CD4-positive, alpha-beta T cell (primary cell): ENCODE measurements at regions not wholly inside any gene's neighbourhood (a gene's known extent, or its start where the extent isn't known, plus 50 kb on each side); places are given as distances from the start of the nearest gene placed in this dataset.

ENCODE experiments used
- ATAC-seq: fragments of 200-7000 bp; cut with Tn5 transposase; one replicate; pipeline ENCODE4 v1.10.0; 2022; ENCODE audit warnings: mild to moderate bottlenecking; ENCODE audit not compliant: poor library complexity
- CTCF ChIA-PET: fragments of 350-600 bp; sonication (Branson Sonifier 250); formaldehyde crosslinking; loops from one replicate; lab custom pipeline; 2021; ENCODE audit warnings: antibody characterized with exemption, inconsistent platforms; lab: Charles Lee
- POLR2A ChIA-PET: fragments of 350-600 bp; sonication (Branson Sonifier 250); formaldehyde crosslinking; loops from one replicate; lab custom pipeline; 2021; ENCODE audit warnings: antibody characterized with exemption, inconsistent platforms; lab: Charles Lee
- DNase-seq, 14 experiments: peaks; one replicate each; pipeline ENCODE4 v3.0.0-alpha.2; 2013 to 2020; ENCODE audit warnings: mixed read lengths in 2 of 14
- H3K27ac ChIP-seq, 2 donors: one replicate each; pipeline versions ENCODE4 v1.5.1 to v1.7.0; 2013; ENCODE audit warnings: low read length in 2 of 2, low read depth in 1 of 2, mild to moderate bottlenecking in 1 of 2
- H3K27me3 ChIP-seq, 2 experiments: 1 replicate in 1 of 2; 2 replicates in 1 of 2; pipeline versions ENCODE4 v1.6.1 to v1.7.0; 2013; ENCODE audit warnings: low read length in 2 of 2, control low read depth in 1 of 2, mild to moderate bottlenecking in 1 of 2, moderate library complexity in 1 of 2; ENCODE audit not compliant: insufficient read depth in 2 of 2, control insufficient read depth in 1 of 2
- H3K36me3 ChIP-seq: one replicate; pipeline ENCODE4 v1.6.1; 2013; ENCODE audit warnings: low read length, control low read depth; ENCODE audit not compliant: insufficient read depth
- H3K4me1 ChIP-seq: one replicate; pipeline ENCODE4 v1.6.1; 2013; ENCODE audit warnings: low read length, control low read depth; ENCODE audit not compliant: insufficient read depth
- H3K4me3 ChIP-seq: one replicate; pipeline ENCODE4 v1.5.1; 2013; ENCODE audit warnings: mild to moderate bottlenecking, low read length, moderate library complexity
- H3K9me3 ChIP-seq, 2 experiments: 1 replicate in 1 of 2; 2 replicates in 1 of 2; pipeline versions ENCODE4 v1.6.1 to v1.7.0; 2013; ENCODE audit warnings: low read length in 2 of 2, mild to moderate bottlenecking in 2 of 2, control low read depth in 1 of 2, moderate library complexity in 1 of 2; ENCODE audit not compliant: control insufficient read depth in 1 of 2, insufficient read depth in 1 of 2
- H3K27ac Mint-ChIP-seq: one replicate; pipeline ENCODE4 v1.8.0; 2020; ENCODE audit warnings: mixed read lengths
- H3K27me3 Mint-ChIP-seq: one replicate; pipeline ENCODE4 v1.8.0; 2021; ENCODE audit warnings: mixed read lengths
- H3K36me3 Mint-ChIP-seq: one replicate; pipeline ENCODE4 v1.8.0; 2021; ENCODE audit warnings: low read depth, mixed read lengths
- H3K4me1 Mint-ChIP-seq: one replicate; pipeline ENCODE4 v1.8.0; 2021; ENCODE audit warnings: low read depth, mixed read lengths
- H3K4me3 Mint-ChIP-seq: one replicate; pipeline ENCODE4 v1.8.0; 2020; ENCODE audit warnings: mild to moderate bottlenecking, mixed read lengths
- H3K9me3 Mint-ChIP-seq: one replicate; pipeline ENCODE4 v1.8.0; 2020; ENCODE audit warnings: mixed read lengths
- CTCF ChIP-seq: fragments of 200-600 bp; IDR thresholded peaks from one replicate; pipeline ENCODE4 v1.8.0; 2022; ENCODE audit warnings: antibody characterized with exemption, mild to moderate bottlenecking
- intact Hi-C, 2 experiments: fragments of 100-400 bp; cut with DNase I in 1 of 2; cut with micrococcal nuclease in 1 of 2; formaldehyde crosslinking; loops; one replicate each; pipeline versions ENCODE4 v1.15.1 to v1.9.0; 2023 to 2025; cut with DNase I, micrococcal nuclease

GRCh38 chr7:97630116-97630515, 101.8 kb upstream of the TAC1 start:
- no peaks in the 10 kb centered on the region for H3K9me3 Mint-ChIP-seq
- Histone ChIP-seq H3K27ac (no peak overlapping the region), H3K36me3 (no peaks in the 10 kb centered on the region), H3K4me3 (no peak overlapping the region), H3K4me1 (no peaks in the 10 kb centered on the region), H3K27me3 (no peaks in the 10 kb centered on the region), H3K9me3 (no peaks in the 10 kb centered on the region)
- ChIA-PET POLR2A (no interaction called here), CTCF (no interaction called here)
- ATAC-seq (no peak), DNase-seq (no peak)
- H3K27me3 Mint-ChIP-seq, result no peaks in the 10 kb centered on the region
- intact Hi-C loops, result no loop called here
- no peak overlapping the region for H3K4me3 Mint-ChIP-seq
- no peaks in the 10 kb centered on the region for H3K4me1 Mint-ChIP-seq
- TF ChIP-seq CTCF, result no peak
- no peaks in the 10 kb centered on the region for H3K36me3 Mint-ChIP-seq
- no peak overlapping the region for H3K27ac Mint-ChIP-seq

GRCh38 chr7:97635622-97636021, 96.3 kb upstream of the TAC1 start:
- Mint-ChIP-seq H3K4me3 (no peak overlapping the region), H3K9me3 (no peaks in the 10 kb centered on the region), H3K27ac (no peak overlapping the region), H3K27me3 (peaks cover 5% of the 10 kb centered on the region), H3K4me1 (no peaks in the 10 kb centered on the region), H3K36me3 (no peaks in the 10 kb centered on the region)
- Histone ChIP-seq H3K9me3 (no peaks in the 10 kb centered on the region), H3K4me1 (no peaks in the 10 kb centered on the region), H3K27me3 (no peaks in the 10 kb centered on the region), H3K4me3 (no peak overlapping the region), H3K27ac (no peak overlapping the region), H3K36me3 (no peaks in the 10 kb centered on the region)
- TF ChIP-seq CTCF, result no peak
- ATAC-seq (no peak), DNase-seq (no peak)
- ChIA-PET CTCF (no interaction called here), POLR2A (no interaction called here)
- intact Hi-C loops, result no loop called here

- ChIA-PET POLR2A (no interaction called here), CTCF (no interaction called here)
- peaks cover 5% of the 10 kb centered on the region for H3K27me3 Mint-ChIP-seq
- H3K4me1 ChIP-seq, result no peaks in the 10 kb centered on the region
- intact Hi-C loops, result no loop called here
- H3K27me3 ChIP-seq, result no peaks in the 10 kb centered on the region
- no peaks in the 10 kb centered on the region for H3K4me1 Mint-ChIP-seq
- no peak overlapping the region for H3K27ac ChIP-seq
- H3K9me3 ChIP-seq, result no peaks in the 10 kb centered on the region
- DNase-seq, result no peak
- H3K4me3 Mint-ChIP-seq, result no peak overlapping the region
- H3K27ac Mint-ChIP-seq, result no peak overlapping the region
- no peaks in the 10 kb centered on the region for H3K36me3 Mint-ChIP-seq
- no peak overlapping the region for H3K4me3 ChIP-seq
- no peaks in the 10 kb centered on the region for H3K36me3 ChIP-seq
- no peak for ATAC-seq
- no peak for TF ChIP-seq CTCF
- H3K9me3 Mint-ChIP-seq, result no peaks in the 10 kb centered on the region
Observed at GRCh38 chr7:97639036-97639435, 92.8 kb upstream of the TAC1 start.
